Breast epithelium (tissue), 3 donors: ENCODE measurements at regions not wholly inside any gene's neighbourhood (a gene's known extent, or its start where the extent isn't known, plus 50 kb on each side); places are given as distances from the start of the nearest gene placed in this dataset.

ENCODE experiments used
- CTCF ChIP-seq, 3 donors: fragments of 450-650 bp; IDR thresholded peaks; one replicate each; pipeline ENCODE4 v1.5.1; 2016 to 2017; ENCODE audit warnings: antibody characterized with exemption in 3 of 3, mild to moderate bottlenecking in 3 of 3, moderate library complexity in 3 of 3
- POLR2A ChIP-seq: fragments of 450-650 bp; IDR thresholded peaks from one replicate; pipeline ENCODE4 v1.6.1; 2016; ENCODE audit warnings: antibody characterized with exemption, mild to moderate bottlenecking, moderate library complexity
- POLR2AphosphoS5 ChIP-seq, 3 donors: sonication (generic); formaldehyde crosslinking; IDR thresholded peaks; one replicate each; pipeline ENCODE4 v1.6.1; 2017; ENCODE audit warnings: antibody characterized with exemption in 3 of 3

- no peak for TF ChIP-seq CTCF (IDR thresholded peaks at IDR 0.05)
- TF ChIP-seq POLR2A: no peak
- no peak for TF ChIP-seq POLR2AphosphoS5 (IDR thresholded peaks at IDR 0.05)
These were observed 743.2 kb downstream of the TRAM1L1 start for GRCh38 chr4:116342143-116342542.
